Fibroblast of villous mesenchyme (primary cell): ENCODE measurements at regions not wholly inside any gene's neighbourhood (a gene's known extent, or its start where the extent isn't known, plus 50 kb on each side); places are given as distances from the start of the nearest gene placed in this dataset.

Experiments used
- DNase-seq: peaks from one replicate; pipeline ENCODE4 v3.0.0-alpha.2; 2010; ENCODE audit warnings: low read depth
- H3K4me3 ChIP-seq: 2 replicates; pipeline ENCODE4 v1.5.1; 2011; ENCODE audit warnings: low read depth, mild to moderate bottlenecking, low read length
- TF ChIP-seq, protein P1 (sequence below): IDR thresholded peaks from 2 replicates; pipeline ENCODE4 v1.5.1; 2012; ENCODE audit warnings: low read depth, mild to moderate bottlenecking, low read length; ENCODE audit not compliant: insufficient read depth

DNA sequence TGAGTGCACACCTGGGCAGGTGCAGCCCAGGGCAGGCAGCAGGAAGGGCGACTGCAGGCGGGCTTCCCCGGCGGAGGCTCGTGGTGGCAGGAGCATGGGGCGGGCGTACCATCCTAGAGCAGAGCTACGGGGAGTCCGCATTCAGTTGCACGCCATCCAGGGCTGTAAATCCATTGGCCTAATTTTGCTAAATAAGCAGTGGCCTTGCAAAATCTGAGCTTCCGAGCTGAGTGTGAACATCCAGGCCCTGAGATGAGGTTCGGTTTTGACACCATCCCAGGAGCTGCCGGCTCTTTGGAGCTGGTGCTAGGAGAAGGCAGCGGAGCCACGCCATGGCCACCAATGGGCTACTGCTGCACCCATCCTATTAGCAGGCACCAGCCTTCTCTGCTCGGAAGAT is 664.8 kb downstream of the BRD1 start:
- TF ChIP-seq, protein P1, sequence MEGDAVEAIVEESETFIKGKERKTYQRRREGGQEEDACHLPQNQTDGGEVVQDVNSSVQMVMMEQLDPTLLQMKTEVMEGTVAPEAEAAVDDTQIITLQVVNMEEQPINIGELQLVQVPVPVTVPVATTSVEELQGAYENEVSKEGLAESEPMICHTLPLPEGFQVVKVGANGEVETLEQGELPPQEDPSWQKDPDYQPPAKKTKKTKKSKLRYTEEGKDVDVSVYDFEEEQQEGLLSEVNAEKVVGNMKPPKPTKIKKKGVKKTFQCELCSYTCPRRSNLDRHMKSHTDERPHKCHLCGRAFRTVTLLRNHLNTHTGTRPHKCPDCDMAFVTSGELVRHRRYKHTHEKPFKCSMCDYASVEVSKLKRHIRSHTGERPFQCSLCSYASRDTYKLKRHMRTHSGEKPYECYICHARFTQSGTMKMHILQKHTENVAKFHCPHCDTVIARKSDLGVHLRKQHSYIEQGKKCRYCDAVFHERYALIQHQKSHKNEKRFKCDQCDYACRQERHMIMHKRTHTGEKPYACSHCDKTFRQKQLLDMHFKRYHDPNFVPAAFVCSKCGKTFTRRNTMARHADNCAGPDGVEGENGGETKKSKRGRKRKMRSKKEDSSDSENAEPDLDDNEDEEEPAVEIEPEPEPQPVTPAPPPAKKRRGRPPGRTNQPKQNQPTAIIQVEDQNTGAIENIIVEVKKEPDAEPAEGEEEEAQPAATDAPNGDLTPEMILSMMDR, result no peak

DNA sequence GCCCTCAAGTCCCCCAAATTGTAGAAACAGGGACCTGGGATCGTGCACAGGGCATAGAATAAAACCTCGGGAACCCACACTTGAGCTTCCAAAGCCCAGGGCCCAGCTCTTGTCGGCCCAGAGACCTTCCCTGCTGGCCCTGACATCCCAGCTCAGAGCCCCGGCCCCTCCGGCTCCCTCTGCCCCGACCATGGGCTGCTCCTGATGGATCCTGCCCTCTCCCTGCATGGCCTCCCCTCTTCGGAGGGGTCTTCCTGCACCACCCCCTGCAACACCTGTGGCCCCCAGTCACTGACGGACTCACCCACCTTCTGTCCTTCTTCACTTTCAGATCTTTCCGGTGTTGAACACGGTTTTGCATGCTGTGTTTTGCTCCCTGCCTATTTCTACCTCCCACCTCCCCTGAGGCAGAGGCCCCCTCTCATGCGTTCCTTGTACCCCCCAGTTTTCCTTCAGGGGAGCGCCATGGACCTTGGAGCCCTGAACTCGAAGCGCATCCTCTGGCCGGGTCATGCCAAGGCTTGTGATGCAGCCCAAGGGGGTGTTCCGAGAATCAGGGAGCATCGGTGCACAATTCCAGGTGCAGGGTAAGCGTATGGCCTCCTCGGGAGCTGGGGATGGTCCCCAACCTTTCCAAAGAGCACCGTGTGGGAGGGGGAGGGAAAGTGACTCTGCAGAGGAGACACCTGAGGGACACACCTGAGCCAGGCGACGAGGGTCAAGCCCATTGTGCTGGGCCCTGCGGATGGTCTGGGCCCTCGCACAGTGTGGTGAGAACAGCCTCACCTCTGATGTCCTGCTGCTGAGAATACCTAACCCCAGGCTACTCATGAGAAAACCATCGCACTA is 666.4 kb downstream of the BRD1 start:
- DNase-seq, result no peak
- H3K4me3 ChIP-seq, result no peak overlapping the region
- TF ChIP-seq, protein P1, result no peak

More for the DNA sequence above, 664.8 kb downstream of the BRD1 start:
- H3K4me3 ChIP-seq, result no peak overlapping the region
- no peak for DNase-seq

DNA sequence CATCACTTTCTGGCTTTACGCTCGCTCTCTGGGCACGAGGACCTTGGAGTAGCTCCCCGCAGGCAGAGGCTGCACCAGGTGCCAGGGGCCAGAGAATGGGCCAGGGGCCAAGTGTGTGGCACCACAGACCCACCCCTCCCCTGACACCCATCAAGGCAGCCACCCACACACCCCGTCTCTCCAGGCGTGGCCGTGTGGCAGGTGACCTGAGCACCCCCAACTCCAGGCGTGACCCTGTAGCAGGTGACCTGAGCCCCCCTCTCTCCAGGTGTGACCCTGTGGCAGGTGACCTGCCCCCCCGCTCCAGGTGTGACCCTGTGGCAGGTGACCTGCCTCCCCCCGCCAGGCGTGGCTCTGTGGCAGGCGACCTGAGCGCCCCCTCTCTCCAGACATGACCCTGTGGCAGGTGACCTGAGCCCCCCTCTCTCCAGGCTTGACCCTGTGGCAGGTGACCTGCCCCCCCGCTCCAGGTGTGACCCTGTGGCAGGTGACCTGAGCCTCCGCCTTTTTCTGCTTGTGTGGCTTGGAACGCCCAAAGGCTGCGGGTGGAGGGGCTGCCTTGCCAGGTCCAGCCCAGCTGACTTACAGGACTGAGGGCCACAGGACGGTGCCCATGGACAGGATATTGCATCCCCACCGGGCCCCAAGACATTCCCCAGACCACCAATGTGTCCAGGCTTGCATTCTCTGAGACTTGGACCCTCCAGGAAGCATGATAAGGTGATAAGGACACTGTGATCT is 667.2 kb downstream of the BRD1 start:
- H3K4me3 ChIP-seq, result no peak overlapping the region
- TF ChIP-seq, protein P1, result no peak
- DNase-seq, result no peak

DNA sequence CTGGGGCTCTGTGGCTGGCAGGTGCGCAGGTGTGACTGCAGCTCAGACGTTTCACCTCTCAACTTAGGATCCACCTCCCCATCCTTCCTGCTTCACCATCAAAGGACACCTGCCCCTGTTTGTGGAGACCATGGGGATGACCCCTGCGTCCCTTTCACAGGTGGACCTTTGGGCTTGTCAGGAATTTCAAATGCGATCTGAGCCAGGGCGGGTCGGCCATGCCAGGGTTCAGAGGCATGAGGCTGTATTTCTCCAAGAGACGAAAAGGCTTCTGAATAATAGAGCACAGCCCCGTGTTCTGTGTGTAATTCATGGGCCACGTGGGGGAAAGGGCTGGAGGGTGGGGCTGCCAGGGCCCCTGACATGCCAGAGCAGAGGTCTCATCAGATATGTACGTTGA is 668.0 kb downstream of the BRD1 start:
- no peak overlapping the region for H3K4me3 ChIP-seq
- no peak for DNase-seq
- TF ChIP-seq, protein P1, result no peak

DNA sequence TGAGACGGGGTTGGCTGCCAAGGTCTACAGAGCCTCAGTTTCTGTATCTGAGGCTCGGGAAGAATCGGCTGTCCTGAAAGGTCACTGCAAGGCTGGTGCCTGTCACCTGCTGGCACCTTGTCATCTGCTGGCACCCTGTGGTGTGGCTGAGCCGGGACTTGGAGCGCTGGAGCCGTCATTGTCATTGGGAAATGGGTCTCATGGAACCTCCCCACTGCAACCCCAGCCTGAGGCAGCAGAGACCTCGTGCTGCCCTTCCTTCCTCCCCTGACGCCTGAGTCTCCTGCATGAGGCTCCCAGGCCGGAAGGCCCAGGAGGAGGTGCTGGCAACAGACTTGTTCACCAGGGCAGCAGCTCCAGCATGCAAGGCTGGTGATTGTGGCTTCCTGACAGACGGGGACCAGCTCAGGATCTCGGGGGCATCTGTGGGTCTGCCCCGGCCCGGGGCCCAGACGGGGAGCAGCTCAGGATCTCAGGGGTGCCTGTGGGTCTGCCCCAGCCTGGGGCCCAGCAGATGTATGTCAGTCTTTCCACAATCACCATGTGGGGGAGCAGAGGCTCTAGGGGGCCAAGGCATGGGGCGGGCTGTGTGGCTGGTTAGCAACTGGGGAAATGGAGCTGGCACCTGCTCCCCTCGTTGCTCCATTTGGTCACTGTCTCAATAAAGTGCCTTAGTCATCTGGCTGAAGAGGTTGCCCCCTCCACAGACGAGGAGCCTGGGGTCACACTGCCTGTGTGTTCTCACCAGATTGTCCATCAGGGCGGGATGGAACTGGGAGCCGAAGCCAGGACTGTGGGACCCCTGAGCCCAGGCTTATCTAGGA is 668.7 kb downstream of the BRD1 start:
- no peak overlapping the region for H3K4me3 ChIP-seq
- DNase-seq, result no peak
- TF ChIP-seq, protein P1, result no peak

DNA sequence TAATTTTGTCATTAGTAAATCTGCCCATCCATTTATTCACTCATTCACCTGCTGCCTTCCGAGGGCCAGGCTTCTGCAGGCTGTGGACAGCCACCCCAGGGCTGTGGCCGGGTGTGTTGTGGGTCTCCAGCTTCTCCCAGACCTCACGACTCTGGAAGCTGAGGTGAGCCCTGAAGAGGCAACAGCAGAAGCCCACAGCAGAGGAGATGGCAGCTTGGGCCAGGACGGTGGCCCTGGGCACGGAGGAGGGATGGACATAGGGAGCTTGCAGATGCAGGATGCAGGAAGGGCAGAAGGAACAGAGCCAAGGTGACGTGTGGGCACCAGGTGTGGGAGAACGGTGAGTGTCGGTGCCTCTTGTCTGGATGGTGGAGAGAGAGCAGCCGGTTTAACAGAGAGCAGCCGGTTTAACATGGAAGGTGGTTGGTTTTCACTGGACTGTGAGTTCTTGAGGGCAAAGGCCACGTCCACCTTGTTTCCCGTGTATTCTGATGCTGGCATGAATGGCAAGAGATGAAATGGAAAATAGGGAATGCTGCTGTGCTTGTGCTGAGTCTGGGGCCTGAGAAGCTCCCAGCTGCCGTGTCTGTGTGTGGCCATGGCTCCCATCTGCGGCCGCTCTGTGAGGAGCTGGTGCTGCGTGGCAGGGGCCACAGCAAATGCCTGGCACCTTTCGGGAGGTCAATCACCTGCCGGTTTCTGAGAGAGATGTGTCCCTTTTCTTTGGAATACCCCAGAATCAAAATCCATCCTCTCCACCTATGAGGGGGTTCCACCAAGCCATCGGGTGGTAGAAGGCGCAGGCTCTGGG is 669.9 kb downstream of the BRD1 start:
- H3K4me3 ChIP-seq, result no peak overlapping the region
- DNase-seq, result no peak
- TF ChIP-seq, protein P1, result no peak
